ENCODE measurements at regions not wholly inside any gene's neighbourhood (a gene's known extent, or its start where the extent isn't known, plus 50 kb on each side); places are given as distances from the start of the nearest gene placed in this dataset.

GRCh38 chr6:15147827-15148226, 98.0 kb upstream of the JARID2 start:
- intact Hi-C loops (cut with DNase I) = no loop called here
- Histone ChIP-seq H3K4me1 (no peaks in the 10 kb centered on the region), H3K27ac (no peak overlapping the region), H3K4me3 (no peak overlapping the region), H3K36me3 (no peaks in the 10 kb centered on the region), H3K27me3 (no peaks in the 10 kb centered on the region), H3K9me3 (no peaks in the 10 kb centered on the region)
- no peak for DNase-seq (ENCODE audit: low spot score in 2 of 2)
- TF ChIP-seq CTCF (IDR thresholded peaks at IDR 0.05) = no peak

- Histone ChIP-seq H3K4me1 (no peaks in the 10 kb centered on the region), H3K27ac (no peak overlapping the region), H3K9me3 (no peaks in the 10 kb centered on the region), H3K27me3 (no peaks in the 10 kb centered on the region), H3K36me3 (no peaks in the 10 kb centered on the region), H3K4me3 (no peak overlapping the region)
- no peak for DNase-seq (ENCODE audit: low spot score in 2 of 2)
- TF ChIP-seq CTCF (IDR thresholded peaks at IDR 0.05) = no peak
- intact Hi-C loops (cut with DNase I) = no loop called here
Observed at GRCh38 chr6:15148356-15148946, 97.4 kb upstream of the JARID2 start.

GRCh38 chr6:15150207-15150606, 95.7 kb upstream of the JARID2 start:
- no peaks in the 10 kb centered on the region for H3K27me3 ChIP-seq
- no peaks in the 10 kb centered on the region for H3K36me3 ChIP-seq
- no peak for DNase-seq (ENCODE audit: low spot score in 2 of 2)
- H3K4me3 ChIP-seq = no peak overlapping the region
- H3K9me3 ChIP-seq = no peaks in the 10 kb centered on the region
- H3K27ac ChIP-seq = no peak overlapping the region
- no peak for TF ChIP-seq CTCF (IDR thresholded peaks at IDR 0.05)
- intact Hi-C loops (cut with DNase I) = no loop called here
- H3K4me1 ChIP-seq = no peaks in the 10 kb centered on the region

GRCh38 chr6:15152700-15153099, 93.2 kb upstream of the JARID2 start:
- H3K36me3 ChIP-seq = no peaks in the 10 kb centered on the region
- no peaks in the 10 kb centered on the region for H3K4me1 ChIP-seq
- no peaks in the 10 kb centered on the region for H3K27me3 ChIP-seq
- TF ChIP-seq CTCF (IDR thresholded peaks at IDR 0.05) = no peak
- no peak for DNase-seq (ENCODE audit: low spot score in 2 of 2)
- H3K27ac ChIP-seq = no peak overlapping the region
- intact Hi-C loops (cut with DNase I) = no loop called here
- no peak overlapping the region for H3K4me3 ChIP-seq
- H3K9me3 ChIP-seq = no peaks in the 10 kb centered on the region

- intact Hi-C loops (cut with DNase I) = no loop called here
- H3K36me3 ChIP-seq = no peaks in the 10 kb centered on the region
- no peak overlapping the region for H3K27ac ChIP-seq
- H3K4me3 ChIP-seq = no peak overlapping the region
- H3K27me3 ChIP-seq = no peaks in the 10 kb centered on the region
- no peak for DNase-seq (ENCODE audit: low spot score in 2 of 2)
- no peaks in the 10 kb centered on the region for H3K9me3 ChIP-seq
- no peaks in the 10 kb centered on the region for H3K4me1 ChIP-seq
- TF ChIP-seq CTCF (IDR thresholded peaks at IDR 0.05) = no peak
Observed at GRCh38 chr6:15153191-15153590, 92.7 kb upstream of the JARID2 start.

- H3K36me3 ChIP-seq = no peaks in the 10 kb centered on the region
- no peak overlapping the region for H3K4me3 ChIP-seq
- H3K27ac ChIP-seq = no peak overlapping the region
- no peaks in the 10 kb centered on the region for H3K27me3 ChIP-seq
- DNase-seq (ENCODE audit: low spot score in 2 of 2) = no peak
- H3K4me1 ChIP-seq = no peaks in the 10 kb centered on the region
- no peak for TF ChIP-seq CTCF (IDR thresholded peaks at IDR 0.05)
- H3K9me3 ChIP-seq = no peaks in the 10 kb centered on the region
- intact Hi-C loops (cut with DNase I) = no loop called here
Observed at GRCh38 chr6:15157479-15157878, 88.4 kb upstream of the JARID2 start.
